SK-N-SH treated with all-trans-retinoic acid at 6 μM for 48 hours (cell line): ENCODE measurements at regions not wholly inside any gene's neighbourhood (a gene's known extent, or its start where the extent isn't known, plus 50 kb on each side); places are given as distances from the start of the nearest gene placed in this dataset.

Experiments used
- ATAC-seq: fragments of 200-7000 bp; cut with Tn5 transposase; 3 replicates; pipeline ENCODE4 v1.9.1; 2020; ENCODE audit warnings: mild to moderate bottlenecking, moderate library complexity
- ARNTL ChIP-seq: fragments of 450-650 bp; formaldehyde crosslinking; IDR thresholded peaks from 2 replicates; pipeline ENCODE4 v1.5.0; 2020; ENCODE audit warnings: low read depth, mild to moderate bottlenecking, moderate library complexity, borderline replicate concordance
- BACH2 ChIP-seq: fragments of 250-450 bp; sonication (Bioruptor Pico); IDR thresholded peaks from 2 replicates; pipeline ENCODE4 v1.9.0; 2021; ENCODE audit warnings: mild to moderate bottlenecking, borderline replicate concordance
- CSDC2 ChIP-seq: fragments of 250-450 bp; sonication (Bioruptor Pico); IDR thresholded peaks from 2 replicates; pipeline ENCODE4 v1.5.0; 2020; ENCODE audit warnings: mild to moderate bottlenecking, moderate library complexity
- ESRRG ChIP-seq: fragments of 250-450 bp; sonication (Bioruptor Pico); IDR thresholded peaks from 2 replicates; pipeline ENCODE4 v1.6.1; 2021; ENCODE audit warnings: mild to moderate bottlenecking
- GLIS3 ChIP-seq: fragments of 250-450 bp; sonication (Bioruptor Pico); IDR thresholded peaks from 2 replicates; pipeline ENCODE4 v1.5.0; 2020; ENCODE audit warnings: mild to moderate bottlenecking, moderate library complexity
- ISL1 ChIP-seq: fragments of 250-450 bp; sonication (Bioruptor Pico); IDR thresholded peaks from 2 replicates; pipeline ENCODE4 v2.1.2; 2022; ENCODE audit warnings: mild to moderate bottlenecking, moderate library complexity
- OSR1 ChIP-seq: fragments of 250-450 bp; sonication (Bioruptor Pico); IDR thresholded peaks from 2 replicates; pipeline ENCODE4 v1.8.0; 2022; ENCODE audit warnings: moderate library complexity, mild to moderate bottlenecking, inconsistent platforms
- PPARA ChIP-seq: fragments of 250-450 bp; sonication (Bioruptor Pico); IDR thresholded peaks from 2 replicates; pipeline ENCODE4 v1.5.0; 2020; ENCODE audit warnings: mild to moderate bottlenecking, borderline replicate concordance
- RARB ChIP-seq: fragments of 250-450 bp; sonication (Bioruptor Pico); IDR thresholded peaks from 2 replicates; pipeline ENCODE4 v1.8.0; 2021; ENCODE audit warnings: mild to moderate bottlenecking, moderate library complexity
- TCF4 ChIP-seq: fragments of 250-450 bp; sonication (Bioruptor Pico); IDR thresholded peaks from 2 replicates; pipeline ENCODE4 v1.8.0; 2021; ENCODE audit warnings: mild to moderate bottlenecking, moderate library complexity, borderline replicate concordance
- TOX ChIP-seq: fragments of 250-450 bp; sonication (Bioruptor Pico); IDR thresholded peaks from 2 replicates; pipeline ENCODE4 v1.8.0; 2021; ENCODE audit warnings: mild to moderate bottlenecking, moderate library complexity, borderline replicate concordance
- ZC3H10 ChIP-seq: fragments of 250-450 bp; sonication (Bioruptor Pico); IDR thresholded peaks from 2 replicates; pipeline ENCODE4 v1.5.1; 2021; ENCODE audit warnings: mild to moderate bottlenecking, moderate library complexity
- ZFP3 ChIP-seq: fragments of 250-450 bp; sonication (Bioruptor Pico); IDR thresholded peaks from 2 replicates; pipeline ENCODE4 v1.5.0; 2020; ENCODE audit warnings: mild to moderate bottlenecking, moderate library complexity
- ZFP30 ChIP-seq: fragments of 450-650 bp; formaldehyde crosslinking; IDR thresholded peaks from 2 replicates; pipeline ENCODE4 v1.5.0; 2022; ENCODE audit warnings: mild to moderate bottlenecking, moderate library complexity
- ZNF70 ChIP-seq: fragments of 450-650 bp; formaldehyde crosslinking; IDR thresholded peaks from 2 replicates; pipeline ENCODE4 v1.5.0; 2020; ENCODE audit warnings: mild to moderate bottlenecking, moderate library complexity
- ZNF8 ChIP-seq: fragments of 450-650 bp; formaldehyde crosslinking; IDR thresholded peaks from 2 replicates; pipeline ENCODE4 v1.5.0; 2020; ENCODE audit warnings: mild to moderate bottlenecking, moderate library complexity
- TF ChIP-seq, protein P1 (sequence below): fragments of 250-450 bp; sonication (Bioruptor Pico); IDR thresholded peaks from 2 replicates; pipeline ENCODE4 v1.5.0; 2020; ENCODE audit warnings: mild to moderate bottlenecking, moderate library complexity
- TF ChIP-seq, protein P2 (sequence below): fragments of 250-450 bp; sonication (Bioruptor Pico); IDR thresholded peaks from 2 replicates; pipeline ENCODE4 v1.5.1; 2021; ENCODE audit warnings: mild to moderate bottlenecking, moderate library complexity
- TF ChIP-seq, protein P3 (sequence below): fragments of 250-450 bp; sonication (Bioruptor Pico); IDR thresholded peaks from 2 replicates; pipeline ENCODE4 v1.8.0; 2021; ENCODE audit warnings: low read depth, mild to moderate bottlenecking, moderate library complexity, borderline replicate concordance
- TF ChIP-seq, protein P4 (sequence below): fragments of 250-450 bp; sonication (Bioruptor Pico); IDR thresholded peaks from 2 replicates; pipeline ENCODE4 v1.5.1; 2020; ENCODE audit warnings: low read depth, mild to moderate bottlenecking, moderate library complexity
- TF ChIP-seq, protein P5 (sequence below): fragments of 250-450 bp; sonication (Bioruptor Pico); IDR thresholded peaks from 2 replicates; pipeline ENCODE4 v1.8.0; 2020; ENCODE audit warnings: mild to moderate bottlenecking, moderate library complexity, borderline replicate concordance

DNA sequence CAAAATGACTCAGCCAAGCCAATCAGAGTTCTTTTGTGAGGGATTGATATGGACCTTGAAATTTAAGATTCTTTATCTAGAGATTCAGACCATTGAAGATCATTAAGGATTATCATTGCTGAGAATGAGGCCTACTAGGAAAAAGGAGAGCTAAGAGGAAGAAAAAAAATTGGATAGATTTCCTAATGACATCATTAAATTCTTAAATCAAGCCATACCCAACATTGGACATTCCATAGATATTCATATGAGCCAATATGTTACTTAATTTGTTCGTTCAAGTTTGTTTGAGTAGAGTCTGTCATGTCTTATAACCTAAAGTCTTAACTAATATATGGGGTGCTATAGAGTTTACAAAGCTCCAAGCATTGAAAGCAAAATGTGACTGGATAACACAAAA, 727.9 kb upstream of the SEMA6A start:
- TF ChIP-seq OSR1 (CRISPR knock-in tag), result no peak
- no peak for TF ChIP-seq ZC3H10
- no peak for TF ChIP-seq TOX (CRISPR knock-in tag)
- TF ChIP-seq, protein P1, sequence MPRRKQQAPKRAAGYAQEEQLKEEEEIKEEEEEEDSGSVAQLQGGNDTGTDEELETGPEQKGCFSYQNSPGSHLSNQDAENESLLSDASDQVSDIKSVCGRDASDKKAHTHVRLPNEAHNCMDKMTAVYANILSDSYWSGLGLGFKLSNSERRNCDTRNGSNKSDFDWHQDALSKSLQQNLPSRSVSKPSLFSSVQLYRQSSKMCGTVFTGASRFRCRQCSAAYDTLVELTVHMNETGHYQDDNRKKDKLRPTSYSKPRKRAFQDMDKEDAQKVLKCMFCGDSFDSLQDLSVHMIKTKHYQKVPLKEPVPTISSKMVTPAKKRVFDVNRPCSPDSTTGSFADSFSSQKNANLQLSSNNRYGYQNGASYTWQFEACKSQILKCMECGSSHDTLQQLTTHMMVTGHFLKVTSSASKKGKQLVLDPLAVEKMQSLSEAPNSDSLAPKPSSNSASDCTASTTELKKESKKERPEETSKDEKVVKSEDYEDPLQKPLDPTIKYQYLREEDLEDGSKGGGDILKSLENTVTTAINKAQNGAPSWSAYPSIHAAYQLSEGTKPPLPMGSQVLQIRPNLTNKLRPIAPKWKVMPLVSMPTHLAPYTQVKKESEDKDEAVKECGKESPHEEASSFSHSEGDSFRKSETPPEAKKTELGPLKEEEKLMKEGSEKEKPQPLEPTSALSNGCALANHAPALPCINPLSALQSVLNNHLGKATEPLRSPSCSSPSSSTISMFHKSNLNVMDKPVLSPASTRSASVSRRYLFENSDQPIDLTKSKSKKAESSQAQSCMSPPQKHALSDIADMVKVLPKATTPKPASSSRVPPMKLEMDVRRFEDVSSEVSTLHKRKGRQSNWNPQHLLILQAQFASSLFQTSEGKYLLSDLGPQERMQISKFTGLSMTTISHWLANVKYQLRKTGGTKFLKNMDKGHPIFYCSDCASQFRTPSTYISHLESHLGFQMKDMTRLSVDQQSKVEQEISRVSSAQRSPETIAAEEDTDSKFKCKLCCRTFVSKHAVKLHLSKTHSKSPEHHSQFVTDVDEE (CRISPR knock-in tag), result no peak
- no peak for TF ChIP-seq PPARA (CRISPR knock-in tag)
- no peak for TF ChIP-seq ARNTL (CRISPR knock-in tag)
- no peak for TF ChIP-seq ZFP30
- no peak for TF ChIP-seq TCF4
- TF ChIP-seq ZNF70 (CRISPR knock-in tag), result no peak
- TF ChIP-seq, protein P2, sequence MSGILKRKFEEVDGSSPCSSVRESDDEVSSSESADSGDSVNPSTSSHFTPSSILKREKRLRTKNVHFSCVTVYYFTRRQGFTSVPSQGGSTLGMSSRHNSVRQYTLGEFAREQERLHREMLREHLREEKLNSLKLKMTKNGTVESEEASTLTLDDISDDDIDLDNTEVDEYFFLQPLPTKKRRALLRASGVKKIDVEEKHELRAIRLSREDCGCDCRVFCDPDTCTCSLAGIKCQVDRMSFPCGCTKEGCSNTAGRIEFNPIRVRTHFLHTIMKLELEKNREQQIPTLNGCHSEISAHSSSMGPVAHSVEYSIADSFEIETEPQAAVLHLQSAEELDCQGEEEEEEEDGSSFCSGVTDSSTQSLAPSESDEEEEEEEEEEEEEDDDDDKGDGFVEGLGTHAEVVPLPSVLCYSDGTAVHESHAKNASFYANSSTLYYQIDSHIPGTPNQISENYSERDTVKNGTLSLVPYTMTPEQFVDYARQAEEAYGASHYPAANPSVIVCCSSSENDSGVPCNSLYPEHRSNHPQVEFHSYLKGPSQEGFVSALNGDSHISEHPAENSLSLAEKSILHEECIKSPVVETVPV (CRISPR knock-in tag), result no peak
- TF ChIP-seq ZFP3 (CRISPR knock-in tag), result no peak
- TF ChIP-seq ISL1 (CRISPR knock-in tag), result no peak
- no peak for TF ChIP-seq RARB
- ATAC-seq, result no peak

DNA sequence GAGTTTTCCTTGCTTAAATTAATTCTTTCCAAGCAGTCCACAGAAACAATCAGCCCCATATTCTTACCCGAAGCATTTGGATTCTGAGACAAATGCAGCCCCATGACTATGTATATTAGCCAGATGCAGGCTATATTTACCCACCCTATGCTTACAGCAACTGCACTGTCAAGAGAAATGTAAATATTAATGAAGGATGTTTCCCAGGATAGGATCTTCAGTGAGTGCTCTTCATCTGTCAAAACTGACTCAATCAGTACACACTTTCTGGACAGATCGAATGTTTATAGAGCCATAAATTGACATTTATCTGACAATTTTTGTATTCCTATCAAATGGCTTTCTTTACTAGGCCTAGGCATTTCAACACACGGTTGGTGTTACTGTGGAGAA, 725.3 kb upstream of the SEMA6A start:
- no peak for ATAC-seq
- TF ChIP-seq ZNF70 (CRISPR knock-in tag) (no peak), BACH2 (CRISPR knock-in tag) (no peak), CSDC2 (no peak), ZNF8 (CRISPR knock-in tag) (no peak), TCF4 (no peak), ESRRG (no peak), ZC3H10 (no peak), ARNTL (CRISPR knock-in tag) (no peak), PPARA (CRISPR knock-in tag) (no peak)
- TF ChIP-seq, protein P3, sequence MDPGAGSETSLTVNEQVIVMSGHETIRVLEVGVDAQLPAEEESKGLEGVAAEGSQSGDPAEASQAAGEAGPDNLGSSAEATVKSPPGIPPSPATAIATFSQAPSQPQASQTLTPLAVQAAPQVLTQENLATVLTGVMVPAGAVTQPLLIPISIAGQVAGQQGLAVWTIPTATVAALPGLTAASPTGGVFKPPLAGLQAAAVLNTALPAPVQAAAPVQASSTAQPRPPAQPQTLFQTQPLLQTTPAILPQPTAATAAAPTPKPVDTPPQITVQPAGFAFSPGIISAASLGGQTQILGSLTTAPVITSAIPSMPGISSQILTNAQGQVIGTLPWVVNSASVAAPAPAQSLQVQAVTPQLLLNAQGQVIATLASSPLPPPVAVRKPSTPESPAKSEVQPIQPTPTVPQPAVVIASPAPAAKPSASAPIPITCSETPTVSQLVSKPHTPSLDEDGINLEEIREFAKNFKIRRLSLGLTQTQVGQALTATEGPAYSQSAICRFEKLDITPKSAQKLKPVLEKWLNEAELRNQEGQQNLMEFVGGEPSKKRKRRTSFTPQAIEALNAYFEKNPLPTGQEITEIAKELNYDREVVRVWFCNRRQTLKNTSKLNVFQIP, result no peak
- TF ChIP-seq, protein P4, sequence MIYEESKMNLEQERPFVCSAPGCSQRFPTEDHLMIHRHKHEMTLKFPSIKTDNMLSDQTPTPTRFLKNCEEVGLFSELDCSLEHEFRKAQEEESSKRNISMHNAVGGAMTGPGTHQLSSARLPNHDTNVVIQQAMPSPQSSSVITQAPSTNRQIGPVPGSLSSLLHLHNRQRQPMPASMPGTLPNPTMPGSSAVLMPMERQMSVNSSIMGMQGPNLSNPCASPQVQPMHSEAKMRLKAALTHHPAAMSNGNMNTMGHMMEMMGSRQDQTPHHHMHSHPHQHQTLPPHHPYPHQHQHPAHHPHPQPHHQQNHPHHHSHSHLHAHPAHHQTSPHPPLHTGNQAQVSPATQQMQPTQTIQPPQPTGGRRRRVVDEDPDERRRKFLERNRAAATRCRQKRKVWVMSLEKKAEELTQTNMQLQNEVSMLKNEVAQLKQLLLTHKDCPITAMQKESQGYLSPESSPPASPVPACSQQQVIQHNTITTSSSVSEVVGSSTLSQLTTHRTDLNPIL, result no peak
- TF ChIP-seq, all 23 proteins: peak for 0

DNA sequence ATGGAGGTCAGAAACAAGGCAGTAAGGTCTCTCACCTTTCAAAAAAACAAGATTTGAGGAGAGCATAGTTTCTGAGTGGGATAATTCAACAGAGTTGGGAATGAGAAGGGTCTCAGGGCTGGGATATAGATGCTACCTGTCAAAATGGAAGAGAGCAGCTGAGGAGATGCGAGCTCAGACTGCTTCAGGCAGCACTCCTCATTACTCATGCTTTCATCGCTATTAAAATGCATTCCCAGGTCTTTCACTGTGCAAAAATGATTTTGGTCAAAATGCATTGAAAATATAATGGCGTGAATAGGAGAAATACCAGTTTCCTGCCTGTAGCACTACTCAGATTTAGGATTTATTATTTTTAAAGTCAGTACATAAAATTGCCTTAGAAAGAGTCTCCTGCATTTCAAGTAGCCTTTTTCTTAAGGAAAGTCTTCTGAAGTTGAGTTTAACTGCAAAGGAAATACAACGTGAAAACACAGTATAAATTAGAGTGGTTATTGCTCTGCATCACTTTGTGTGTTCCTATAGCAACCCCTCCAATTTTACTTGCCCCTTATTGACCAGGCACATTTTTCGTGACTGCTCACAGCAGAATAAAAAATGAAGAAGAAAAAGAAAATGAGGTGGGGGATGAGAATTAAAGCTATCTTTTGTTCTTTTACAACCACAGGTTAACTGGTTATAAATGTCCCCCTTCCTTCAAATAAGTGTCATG, 724.8 kb upstream of the SEMA6A start:
- ATAC-seq, result no peak
- no peak for TF ChIP-seq ZNF70 (CRISPR knock-in tag)
- TF ChIP-seq BACH2 (CRISPR knock-in tag), result no peak
- TF ChIP-seq ZFP30, result no peak
- TF ChIP-seq, protein P2 (CRISPR knock-in tag), result no peak
- no peak for TF ChIP-seq GLIS3 (CRISPR knock-in tag)
- TF ChIP-seq TOX (CRISPR knock-in tag), result no peak
- no peak for TF ChIP-seq ARNTL (CRISPR knock-in tag)
- TF ChIP-seq OSR1 (CRISPR knock-in tag), result no peak
- TF ChIP-seq, protein P4, result no peak
- TF ChIP-seq, protein P5, sequence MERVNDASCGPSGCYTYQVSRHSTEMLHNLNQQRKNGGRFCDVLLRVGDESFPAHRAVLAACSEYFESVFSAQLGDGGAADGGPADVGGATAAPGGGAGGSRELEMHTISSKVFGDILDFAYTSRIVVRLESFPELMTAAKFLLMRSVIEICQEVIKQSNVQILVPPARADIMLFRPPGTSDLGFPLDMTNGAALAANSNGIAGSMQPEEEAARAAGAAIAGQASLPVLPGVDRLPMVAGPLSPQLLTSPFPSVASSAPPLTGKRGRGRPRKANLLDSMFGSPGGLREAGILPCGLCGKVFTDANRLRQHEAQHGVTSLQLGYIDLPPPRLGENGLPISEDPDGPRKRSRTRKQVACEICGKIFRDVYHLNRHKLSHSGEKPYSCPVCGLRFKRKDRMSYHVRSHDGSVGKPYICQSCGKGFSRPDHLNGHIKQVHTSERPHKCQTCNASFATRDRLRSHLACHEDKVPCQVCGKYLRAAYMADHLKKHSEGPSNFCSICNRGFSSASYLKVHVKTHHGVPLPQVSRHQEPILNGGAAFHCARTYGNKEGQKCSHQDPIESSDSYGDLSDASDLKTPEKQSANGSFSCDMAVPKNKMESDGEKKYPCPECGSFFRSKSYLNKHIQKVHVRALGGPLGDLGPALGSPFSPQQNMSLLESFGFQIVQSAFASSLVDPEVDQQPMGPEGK (CRISPR knock-in tag), result no peak
- no peak for TF ChIP-seq ISL1 (CRISPR knock-in tag)
- TF ChIP-seq ESRRG, result no peak
- TF ChIP-seq ZNF8 (CRISPR knock-in tag), result no peak
